Ovary (tissue), 3 donors: ENCODE measurements at regions not wholly inside any gene's neighbourhood (a gene's known extent, or its start where the extent isn't known, plus 50 kb on each side); places are given as distances from the start of the nearest gene placed in this dataset.

Source experiments
- CTCF ChIP-seq, 3 donors: fragments of 450-650 bp in 2 of 3; fragments of 200-600 bp in 1 of 3; IDR thresholded peaks; one replicate each; pipeline versions ENCODE4 v1.5.1 to v1.8.0; 2016 to 2022; ENCODE audit warnings: antibody characterized with exemption in 3 of 3, mild to moderate bottlenecking in 1 of 3
- EP300 ChIP-seq: sonication (generic); formaldehyde crosslinking; IDR thresholded peaks from one replicate; pipeline ENCODE4 v1.6.1; 2017; ENCODE audit warnings: antibody characterized with exemption
- POLR2A ChIP-seq: fragments of 450-650 bp; IDR thresholded peaks from one replicate; pipeline ENCODE4 v1.6.1; 2017; ENCODE audit warnings: antibody characterized with exemption, mild to moderate bottlenecking, moderate library complexity
- donor health status: DM: no; HTN: no; CAD: no.

DNA sequence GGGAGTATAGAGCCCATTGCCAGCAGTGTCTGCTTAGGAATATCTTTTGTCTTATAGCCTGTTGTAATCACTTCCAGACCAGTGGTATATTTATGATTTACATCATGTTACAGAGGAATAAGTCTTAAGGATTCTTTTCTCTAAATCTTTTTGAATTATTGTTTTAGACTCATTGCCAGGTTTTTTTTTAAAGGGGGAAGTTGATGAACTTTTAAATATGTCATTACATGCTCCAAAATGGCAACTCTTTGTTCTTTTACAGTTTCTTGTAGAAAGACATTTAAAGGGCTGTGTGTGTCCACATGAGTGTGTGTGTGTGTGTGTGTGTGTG is 59.4 kb upstream of the NFIB start:
- TF ChIP-seq CTCF (IDR thresholded peaks at IDR 0.05) (no peak), POLR2A (no peak), EP300 (no peak)
